ENCODE measurements at regions not wholly inside any gene's neighbourhood (a gene's known extent, or its start where the extent isn't known, plus 50 kb on each side); places are given as distances from the start of the nearest gene placed in this dataset.

DNA sequence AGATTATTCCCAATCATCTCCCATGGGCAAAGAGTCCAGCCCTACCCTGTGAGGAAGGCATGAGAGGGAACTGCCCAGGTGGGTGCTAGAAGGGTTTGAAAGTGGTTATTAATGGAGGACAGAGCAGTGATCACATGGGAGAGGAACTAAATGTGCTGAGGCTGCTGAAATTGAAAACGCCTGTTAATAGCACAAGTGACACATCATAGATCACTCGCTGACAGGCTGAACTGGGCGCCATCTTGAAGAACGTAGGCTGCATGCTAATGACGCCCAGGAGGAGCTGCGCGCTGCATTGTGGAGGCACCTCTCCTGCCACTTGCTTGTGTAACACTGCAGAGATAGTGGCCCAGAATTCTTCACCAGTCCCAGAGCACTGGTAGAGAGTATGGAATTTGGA is 182.9 kb downstream of the KCNA5 start:
- no peak for FAIRE-seq

DNA sequence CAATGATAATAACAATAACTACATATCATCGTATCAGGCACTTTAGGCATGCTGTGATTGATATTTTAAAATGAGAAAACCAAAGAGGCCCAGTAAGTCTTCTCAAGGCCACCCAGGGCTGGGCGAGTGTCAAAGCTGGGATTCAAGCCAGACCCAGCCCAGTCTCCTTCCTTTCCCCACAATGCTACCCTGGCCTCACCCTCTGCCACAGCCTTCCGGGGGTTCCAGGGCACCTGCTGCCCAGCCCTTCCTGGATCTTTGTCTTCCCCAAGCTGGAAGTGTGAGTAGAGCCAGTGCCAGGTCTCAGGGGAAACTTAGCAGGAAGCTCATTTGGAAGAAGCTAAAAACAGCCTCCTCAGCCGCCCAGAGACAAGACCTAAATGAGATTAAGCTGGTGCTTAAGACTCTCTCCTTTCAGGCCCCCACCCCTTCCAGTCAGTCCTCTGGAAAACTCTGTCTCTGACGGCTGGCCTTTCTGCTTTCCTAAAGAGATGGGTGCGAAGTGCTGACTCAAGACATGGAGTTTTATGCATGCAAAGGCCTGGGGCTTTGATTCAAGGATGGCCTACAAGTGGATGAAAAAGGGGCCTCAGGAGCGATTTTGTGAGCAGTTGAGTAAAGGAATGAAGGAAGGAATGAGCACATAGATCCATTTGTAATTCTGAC is 184.2 kb downstream of the KCNA5 start:
- FAIRE-seq (no peak), DNase-seq (ENCODE audit: low spot score) (no peak)

More for the DNA sequence above, 182.9 kb downstream of the KCNA5 start:
- DNase-seq (ENCODE audit: low spot score), result no peak

DNA sequence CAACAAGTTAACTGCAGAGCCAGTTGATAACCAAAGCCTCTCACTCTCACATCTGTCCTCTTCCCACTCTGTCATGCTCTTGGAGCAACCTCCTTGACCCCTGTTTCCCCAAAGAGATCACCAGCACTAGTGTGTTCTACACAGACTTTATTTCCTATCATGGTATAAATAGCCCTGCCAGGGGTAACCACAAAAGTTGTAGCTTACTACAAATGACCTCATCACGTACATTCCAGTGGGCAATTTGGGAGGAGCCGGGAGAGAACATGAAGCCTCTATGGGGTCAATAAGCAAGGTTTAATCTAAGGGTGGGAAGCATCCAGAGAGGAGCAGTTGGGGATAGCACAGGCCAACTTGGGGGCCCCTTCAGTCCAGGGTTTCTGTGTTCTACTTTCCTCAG is 186.5 kb downstream of the KCNA5 start:
- DNase-seq (ENCODE audit: low spot score), result peak; percentile 60
- FAIRE-seq, result no peak

DNA sequence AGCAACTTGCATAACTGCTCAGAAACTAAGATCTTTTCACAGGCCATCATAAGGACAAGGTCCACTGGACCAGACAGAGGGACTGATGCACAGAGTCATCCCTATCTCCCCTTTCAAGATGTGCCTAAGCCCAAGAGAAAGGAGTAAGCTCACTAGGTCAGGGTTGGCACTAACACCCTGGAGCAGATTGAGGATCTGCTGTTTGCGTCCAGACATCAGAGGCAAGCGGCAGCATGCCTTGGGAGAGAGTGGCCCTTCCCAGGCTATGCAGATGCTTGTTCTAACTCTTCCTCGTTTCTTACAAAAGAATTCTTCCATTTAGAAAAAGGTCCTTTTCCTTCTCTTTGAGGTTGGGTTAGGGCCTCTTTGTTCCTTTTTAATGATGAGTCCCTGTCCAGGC is 187.2 kb downstream of the KCNA5 start:
- no peak for DNase-seq (ENCODE audit: low spot score)
- peak; percentile 58 for FAIRE-seq

DNA sequence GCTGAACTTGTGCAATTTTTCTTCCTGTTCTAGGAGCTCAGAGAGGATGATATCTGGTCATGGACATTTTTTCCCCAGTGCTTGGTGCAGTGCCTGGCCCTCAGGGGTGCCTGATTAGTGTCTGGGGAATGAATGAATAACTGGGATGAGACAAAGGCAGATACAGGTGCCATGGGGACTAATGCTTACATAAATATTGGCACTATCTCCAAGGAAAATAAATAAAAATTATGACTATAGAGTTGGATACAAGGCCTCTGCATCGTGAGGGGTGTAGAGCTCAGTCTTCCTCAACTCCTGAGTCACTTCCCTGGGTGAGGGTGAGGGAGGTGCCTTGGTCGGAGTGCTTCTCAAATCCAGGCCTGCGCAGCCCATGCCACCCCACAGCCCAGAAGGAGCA is 188.6 kb downstream of the KCNA5 start:
- FAIRE-seq (no peak), DNase-seq (ENCODE audit: low spot score) (no peak)

DNA sequence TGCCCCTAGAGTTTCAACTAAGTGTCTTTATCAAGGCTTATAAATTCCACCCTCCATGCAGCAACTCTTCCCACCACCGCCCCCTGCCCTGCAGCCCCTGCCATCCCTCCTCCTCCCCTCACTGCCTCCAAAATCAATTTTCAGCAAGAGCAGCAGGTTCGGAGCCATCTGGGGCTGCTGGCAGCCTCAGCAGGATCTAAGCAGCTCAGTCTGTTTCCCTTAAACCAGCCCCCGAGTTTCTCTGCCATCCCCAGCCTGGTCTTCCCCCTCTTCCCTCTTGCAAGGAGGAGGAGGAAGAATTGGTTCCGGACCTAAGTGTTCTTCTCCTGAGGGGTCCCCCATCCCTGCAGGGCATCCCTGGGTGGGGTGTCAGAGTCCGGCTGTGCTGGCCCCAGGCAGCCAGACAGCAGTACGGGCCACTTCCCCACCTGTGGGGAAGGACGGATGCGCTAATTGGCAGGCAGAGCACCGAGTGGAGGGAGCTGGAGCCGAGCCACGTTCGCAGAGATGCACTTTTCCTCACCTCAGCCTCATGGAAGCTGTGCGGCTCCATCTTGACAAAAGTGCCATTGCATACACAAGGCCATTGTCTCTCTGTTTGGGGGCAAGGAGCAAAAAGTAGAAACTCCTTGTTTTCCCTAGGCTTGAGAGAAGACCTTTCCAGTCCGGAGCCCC is 189.3 kb downstream of the KCNA5 start:
- no peak for DNase-seq (ENCODE audit: low spot score)
- no peak for FAIRE-seq

DNA sequence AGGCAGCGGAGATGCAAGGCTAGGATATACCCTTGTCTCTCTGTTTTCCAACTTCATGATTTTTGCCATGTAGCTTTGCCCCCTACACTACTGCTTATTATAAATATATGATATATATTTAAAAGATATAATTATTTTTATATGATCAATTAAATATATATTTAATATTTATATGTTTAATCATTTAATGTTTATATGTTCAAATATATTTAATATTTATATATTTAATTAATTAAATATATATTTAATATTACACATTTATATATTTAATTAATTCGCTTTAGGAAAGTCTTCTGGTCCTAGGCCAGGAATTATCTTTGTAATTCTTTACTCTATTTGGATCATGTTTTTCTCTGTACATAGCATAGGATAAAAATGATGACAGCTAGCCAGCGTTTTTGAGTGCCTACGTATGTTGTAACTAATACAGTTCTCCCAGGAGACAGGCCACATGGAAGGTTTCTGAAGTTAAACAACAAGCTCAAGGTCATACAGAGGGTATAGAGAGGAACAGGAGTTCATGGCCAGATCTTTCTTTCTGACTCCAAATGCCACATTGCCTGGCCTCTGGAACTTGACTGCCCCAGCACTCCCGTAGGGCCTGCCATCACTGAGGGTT is 192.5 kb downstream of the KCNA5 start:
- DNase-seq (ENCODE audit: low spot score) (no peak), FAIRE-seq (no peak)

DNA sequence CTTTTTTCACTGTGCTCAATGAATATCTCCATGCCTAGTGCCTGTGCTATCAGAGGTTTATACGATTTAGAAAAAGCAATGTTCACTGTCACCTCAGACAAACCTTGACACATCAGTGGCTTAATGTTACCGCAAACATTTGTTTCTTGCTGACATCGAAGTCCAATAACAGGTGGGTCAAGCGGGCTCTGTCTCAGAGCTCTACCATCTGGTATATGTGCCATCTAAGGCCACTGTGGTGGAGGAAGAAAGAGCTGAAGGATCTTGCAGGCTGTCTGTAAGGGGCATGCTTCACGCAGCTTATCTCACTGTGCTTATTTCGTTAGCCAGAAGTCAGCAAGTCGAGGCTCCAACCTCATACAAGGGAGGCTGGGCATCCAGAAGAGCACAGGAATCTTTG is 189.5 kb upstream of the NTF3 start:
- DNase-seq (ENCODE audit: low spot score) (no peak), FAIRE-seq (no peak)

DNA sequence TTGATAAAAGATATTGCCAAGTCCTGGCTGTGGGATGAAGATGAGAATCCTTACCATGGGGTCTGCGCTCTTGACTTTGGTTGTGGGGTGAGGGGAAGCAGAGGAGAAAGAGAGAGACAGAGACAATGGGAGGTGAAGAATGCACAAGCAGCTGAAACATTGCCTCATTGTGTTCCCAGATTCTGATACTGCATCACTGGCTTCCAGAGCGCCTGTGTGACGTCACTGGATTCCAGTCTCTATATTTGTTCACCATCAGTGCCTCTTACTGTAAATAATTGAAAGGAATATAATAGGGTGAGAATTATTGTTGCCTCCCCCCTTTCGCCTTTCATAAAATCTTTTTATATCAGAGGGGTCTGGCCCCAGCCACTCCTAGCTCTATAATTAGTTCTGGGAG is 188.9 kb upstream of the NTF3 start:
- FAIRE-seq (no peak), DNase-seq (ENCODE audit: low spot score) (no peak)

DNA sequence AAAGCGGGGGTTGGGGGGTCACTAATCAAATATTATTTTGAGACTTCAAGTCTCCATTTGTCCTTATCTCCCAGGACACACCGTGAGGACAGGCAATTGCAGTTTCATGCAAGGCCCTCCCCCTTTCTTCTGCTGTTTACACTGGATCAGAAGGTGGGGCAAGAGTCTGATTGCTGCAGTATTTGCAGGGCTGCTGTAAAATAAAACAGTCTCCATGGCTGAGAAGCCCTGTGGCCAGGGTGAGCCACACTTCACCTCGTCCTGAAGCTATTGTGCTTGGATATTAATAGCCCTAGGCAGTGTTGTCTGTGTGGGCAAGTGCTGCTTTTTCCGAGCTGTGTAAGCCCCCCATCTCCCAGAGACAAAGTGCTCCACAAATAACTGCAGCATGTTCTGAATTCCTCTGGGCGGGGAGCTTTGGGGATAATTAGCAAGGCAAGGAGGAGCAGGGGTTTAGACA is 187.4 kb upstream of the NTF3 start:
- DNase-seq (ENCODE audit: low spot score) (no peak), FAIRE-seq (peak; percentile 46)

DNA sequence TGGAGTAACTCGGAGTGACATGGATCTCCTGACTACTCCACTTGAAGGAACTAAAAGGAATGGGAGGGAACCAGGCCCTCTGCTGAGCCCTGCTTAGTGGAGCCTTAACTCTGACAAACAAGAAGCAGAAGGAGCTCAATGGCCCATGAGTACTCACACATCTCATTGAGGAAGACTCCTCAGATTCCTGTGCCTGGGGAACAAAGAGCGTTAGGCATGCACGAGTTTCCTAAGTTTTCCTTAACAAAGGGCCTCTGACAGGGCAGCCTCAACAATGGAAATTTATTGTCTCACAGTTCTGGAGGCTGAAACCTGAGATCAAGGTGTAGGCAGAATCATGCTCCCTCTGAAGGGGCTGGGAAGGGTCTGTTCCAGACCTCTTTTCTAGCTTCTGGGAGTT is 185.7 kb upstream of the NTF3 start:
- FAIRE-seq, result no peak
- no peak for DNase-seq (ENCODE audit: low spot score)

DNA sequence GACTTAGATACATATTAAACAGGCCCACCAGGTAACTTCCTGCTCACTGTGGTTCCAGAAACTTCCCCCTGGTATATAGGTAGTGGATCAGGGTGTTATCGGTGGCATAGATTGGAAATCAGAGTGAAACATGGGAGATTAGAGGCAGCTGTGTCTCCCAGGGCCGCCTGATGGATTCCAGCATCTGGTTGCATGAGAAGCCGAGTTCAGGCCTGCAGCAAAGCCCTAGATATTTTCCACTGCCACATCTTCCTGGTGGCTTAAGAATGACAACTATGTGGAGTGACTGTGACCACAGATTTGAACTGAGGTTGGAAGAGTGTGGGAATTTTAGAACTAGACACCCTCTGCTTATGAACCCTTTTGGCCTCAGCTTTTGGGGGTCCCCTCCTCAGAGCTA is 184.8 kb upstream of the NTF3 start:
- DNase-seq (ENCODE audit: low spot score), result no peak
- FAIRE-seq, result no peak

DNA sequence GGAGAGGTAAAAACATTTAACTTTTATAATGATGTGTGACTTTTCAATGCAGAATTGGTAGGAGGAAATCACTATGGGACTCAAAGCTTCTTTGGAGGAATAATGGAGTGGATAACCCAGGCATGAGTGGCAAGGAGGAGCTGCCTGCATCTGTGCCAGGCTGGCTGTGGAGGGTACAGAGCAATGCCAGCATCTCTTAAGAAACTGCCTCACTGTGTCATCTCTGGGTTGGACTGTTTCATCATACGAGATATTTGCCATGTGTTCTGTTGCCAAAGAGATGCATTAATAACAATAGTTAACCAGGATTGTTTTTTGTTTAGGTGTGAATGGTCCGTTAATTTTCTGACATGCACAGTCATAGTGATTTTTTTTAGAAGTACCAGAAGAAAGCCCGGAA is 183.7 kb upstream of the NTF3 start:
- peak; percentile 46 for FAIRE-seq
- DNase-seq (ENCODE audit: low spot score), result no peak

DNA sequence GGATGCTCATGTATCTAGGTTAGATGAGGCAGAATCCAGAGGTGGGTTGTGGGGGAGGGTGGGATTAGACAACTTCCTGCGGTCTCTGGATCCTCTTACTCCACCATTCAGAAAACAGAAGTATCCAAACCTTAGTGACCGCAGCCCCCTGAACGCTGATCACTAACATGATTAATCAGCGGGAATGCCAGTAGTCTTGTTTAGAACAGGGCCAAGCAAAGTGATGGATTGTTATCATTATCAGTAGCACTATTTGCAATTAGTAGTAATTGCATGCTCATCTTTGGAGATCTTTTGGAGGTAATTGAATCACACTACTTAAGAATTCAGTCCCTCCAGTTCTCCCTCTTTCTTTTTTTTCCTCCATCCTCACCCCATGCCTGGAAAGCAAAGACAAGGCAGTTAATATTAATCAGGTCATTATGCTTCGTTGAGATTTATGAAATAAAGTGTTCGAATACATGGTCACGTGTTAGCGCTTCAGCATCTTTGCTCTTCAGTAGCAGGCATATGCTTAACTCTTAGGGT is 182.8 kb upstream of the NTF3 start:
- no peak for DNase-seq (ENCODE audit: low spot score)
- peak; percentile 63 for FAIRE-seq

DNA sequence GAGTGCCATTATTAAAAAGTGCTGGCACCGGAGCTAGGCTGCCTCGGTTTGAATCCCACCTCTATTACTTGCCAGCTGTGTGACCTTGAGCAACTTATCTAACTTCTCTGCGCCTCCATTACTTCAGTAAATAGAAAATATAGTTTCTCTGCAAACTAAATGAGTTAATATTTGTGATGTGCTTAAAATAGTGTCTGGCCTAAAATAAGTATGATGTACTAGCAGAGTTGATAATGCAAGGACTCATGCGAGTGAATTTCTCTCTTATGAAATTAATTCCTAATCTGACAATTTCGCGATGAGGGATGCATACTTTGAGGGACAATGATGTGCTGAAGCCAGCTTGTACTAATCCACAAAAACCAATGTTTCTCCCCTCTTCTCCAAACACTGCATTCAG is 180.8 kb upstream of the NTF3 start:
- DNase-seq (ENCODE audit: low spot score), result no peak
- no peak for FAIRE-seq

DNA sequence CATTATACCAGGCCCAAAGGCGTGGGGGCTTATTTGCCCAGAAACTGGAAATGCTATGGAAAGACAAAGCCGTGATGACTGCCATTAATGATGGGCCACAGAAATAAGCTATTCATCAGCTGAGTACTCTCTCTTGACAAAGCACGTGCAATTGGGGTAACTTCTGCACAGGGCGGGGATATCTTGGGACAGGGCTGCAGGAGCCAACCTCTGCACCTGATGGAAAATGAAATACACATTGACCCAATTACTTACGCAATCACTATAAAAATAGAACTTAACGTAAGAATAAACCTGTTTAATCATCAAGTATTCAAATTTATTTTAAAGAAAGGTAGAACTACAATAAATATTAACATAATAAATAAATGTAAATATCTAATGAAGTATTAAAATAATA is 180.1 kb upstream of the NTF3 start:
- FAIRE-seq (no peak), DNase-seq (ENCODE audit: low spot score) (no peak)

DNA sequence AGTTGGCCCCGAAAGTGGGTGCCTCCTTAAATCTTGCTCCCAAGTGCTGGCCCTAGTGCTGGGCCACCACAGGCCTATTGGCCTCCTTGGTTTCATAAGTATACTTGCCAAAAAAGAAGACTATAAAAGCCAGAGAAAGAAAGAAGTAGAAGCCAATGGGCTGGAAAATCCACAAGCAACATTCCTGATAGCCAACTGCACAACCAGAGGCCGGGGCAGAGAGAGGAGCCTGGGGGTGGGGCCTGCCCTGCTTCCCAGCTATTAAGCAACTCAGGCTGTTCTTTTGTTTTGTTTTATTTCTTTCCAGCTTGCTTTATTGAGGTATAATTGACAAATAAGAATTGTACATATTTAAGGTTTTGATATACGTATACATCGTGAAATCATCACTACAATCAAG is 177.2 kb upstream of the NTF3 start:
- FAIRE-seq, result no peak
- no peak for DNase-seq (ENCODE audit: low spot score)

DNA sequence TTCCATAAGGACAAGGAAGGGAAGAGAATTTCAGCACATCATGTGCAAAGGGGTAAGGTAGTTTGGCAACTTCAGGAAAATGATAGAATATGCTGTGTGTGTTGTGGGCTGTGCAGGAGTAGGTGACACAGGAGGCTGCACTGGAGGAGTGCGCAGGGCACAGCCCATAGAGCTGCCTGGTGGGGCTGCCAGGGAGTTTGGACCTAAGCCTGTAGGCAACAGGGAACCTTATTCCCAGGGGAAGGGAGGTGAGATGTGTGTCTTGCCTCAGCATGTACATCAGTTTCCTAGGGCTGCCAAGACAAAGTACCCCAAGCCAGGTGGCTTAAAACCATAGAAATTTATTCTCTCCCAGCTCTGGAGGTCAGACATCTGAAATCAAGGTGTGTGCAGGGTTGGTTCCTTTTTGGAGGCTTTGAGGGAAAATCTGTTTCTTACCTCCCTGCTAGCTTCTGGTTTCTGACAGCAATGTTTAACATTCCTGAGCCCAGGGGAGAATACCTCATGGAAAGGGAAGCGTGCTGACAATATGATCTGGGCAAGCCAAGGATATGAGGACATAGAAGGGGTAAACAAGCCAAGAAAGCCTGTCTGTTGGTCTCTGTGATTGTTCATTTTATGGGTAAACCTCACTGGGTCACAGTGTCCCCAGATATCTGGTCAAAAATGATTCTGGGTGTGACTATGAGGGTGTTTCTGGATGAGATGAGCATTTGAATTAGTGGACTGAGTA is 174.0 kb upstream of the NTF3 start:
- FAIRE-seq (peak; percentile 73), DNase-seq (ENCODE audit: low spot score) (no peak)

DNA sequence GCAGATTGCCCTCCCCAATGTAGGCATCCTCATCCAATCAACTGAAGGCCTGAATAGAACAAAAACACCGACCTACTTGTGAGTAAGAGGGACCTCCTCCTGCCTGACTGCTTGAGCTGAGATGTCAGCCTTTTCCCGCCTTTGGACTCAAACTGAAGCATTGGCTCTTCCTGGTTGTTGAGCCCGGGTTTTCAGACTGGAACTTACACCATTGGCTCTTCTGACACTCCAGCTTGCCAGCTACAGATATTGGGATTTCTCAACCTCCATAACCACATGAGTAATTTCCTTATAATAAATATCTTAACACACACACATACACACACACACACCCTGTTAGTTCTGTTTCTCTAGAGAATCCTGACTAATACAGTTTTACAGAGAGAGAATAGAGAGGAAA is 173.4 kb upstream of the NTF3 start:
- peak; percentile 5 for FAIRE-seq
- DNase-seq (ENCODE audit: low spot score), result no peak

DNA sequence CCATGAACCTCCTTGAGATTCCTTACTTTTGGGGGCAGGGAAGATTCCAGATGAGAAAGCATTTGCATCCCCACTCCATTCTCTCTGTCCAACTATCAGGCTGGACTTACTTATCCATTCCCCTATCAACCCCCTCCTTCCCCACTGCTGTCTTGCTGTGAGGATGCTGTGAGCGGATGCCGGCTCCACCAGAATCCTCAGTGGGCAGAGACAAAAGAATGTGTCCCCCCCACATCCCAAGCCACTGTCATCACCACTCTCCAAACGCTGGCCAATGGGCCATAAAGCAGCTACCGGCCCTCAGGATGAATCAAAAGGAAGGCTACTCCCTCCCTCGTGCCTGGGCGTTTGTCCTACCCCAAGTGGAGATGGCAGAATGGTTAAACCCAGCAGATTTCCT is 173.0 kb upstream of the NTF3 start:
- no peak for DNase-seq (ENCODE audit: low spot score)
- peak; percentile 37 for FAIRE-seq

DNA sequence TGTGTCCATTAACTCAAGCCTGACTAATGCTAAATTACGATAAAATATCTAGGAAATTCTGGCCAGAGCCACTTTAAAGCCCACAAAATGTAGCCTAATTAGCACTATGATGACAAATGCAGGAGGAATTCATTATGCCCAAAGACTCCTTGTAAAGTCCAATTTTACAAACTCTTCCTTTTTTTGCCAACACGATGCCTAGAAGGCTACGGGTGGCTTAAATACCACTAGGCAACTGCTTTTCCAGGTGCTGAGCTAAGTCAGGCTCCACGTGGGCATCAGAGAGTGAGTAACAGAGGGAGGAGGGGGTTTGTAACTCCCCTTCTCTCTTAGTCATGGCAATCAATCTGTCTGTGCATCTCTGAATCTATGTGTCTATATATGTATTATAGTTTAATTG is 172.4 kb upstream of the NTF3 start:
- peak; percentile 75 for DNase-seq (ENCODE audit: low spot score)
- no peak for FAIRE-seq

DNA sequence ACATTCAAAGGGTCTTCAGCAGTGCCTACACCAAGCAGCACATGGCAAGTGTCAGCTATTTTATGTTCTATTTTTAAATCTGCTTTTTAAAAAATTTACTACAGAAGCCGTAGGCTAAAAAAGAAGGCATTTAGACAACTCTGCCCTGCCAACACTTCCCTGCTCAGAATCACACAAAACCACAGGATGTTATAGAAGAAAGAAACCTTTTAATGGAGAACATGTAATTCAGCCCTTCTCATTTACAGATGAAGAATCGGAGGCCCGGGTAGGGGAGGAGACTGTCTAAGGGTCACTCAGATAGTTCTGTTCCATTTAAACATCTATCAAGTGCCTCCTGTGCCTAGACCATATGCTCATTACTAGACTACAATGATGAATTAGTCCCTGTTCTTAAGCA is 171.8 kb upstream of the NTF3 start:
- DNase-seq (ENCODE audit: low spot score) (no peak), FAIRE-seq (no peak)
